ENCODE measurements at regions not wholly inside any gene's neighbourhood (a gene's known extent, or its start where the extent isn't known, plus 50 kb on each side); places are given as distances from the start of the nearest gene placed in this dataset.

GRCh38 chr12:61739925-61740324, 520.3 kb upstream of the USP15 start:
- TF ChIP-seq CTCF (IDR thresholded peaks at IDR 0.05; ENCODE audit: low read depth, low read length, poor library complexity, severe bottlenecking) (no peak), EZH2phosphoT487 (IDR thresholded peaks at IDR 0.05; ENCODE audit: borderline replicate concordance, low read length) (no peak)

Measured in DOHH2 (cell line).